ENCODE measurements at regions not wholly inside any gene's neighbourhood (a gene's known extent, or its start where the extent isn't known, plus 50 kb on each side); places are given as distances from the start of the nearest gene placed in this dataset.

- no peak for TF ChIP-seq CTCF (conservative IDR thresholded peaks at IDR 0.05; ENCODE audit: low read length)
- no peak for TF ChIP-seq EZH2phosphoT487 (IDR thresholded peaks at IDR 0.05; ENCODE audit: borderline replicate concordance, low read depth, low read length)
Measured at GRCh38 chr18:65436430-65436829, 314.4 kb upstream of the CDH7 start.
